Activated CD4-positive, alpha-beta T cell treated with anti-CD3 and anti-CD28 coated beads, Interleukin-2, amount 50 U/mL, for 24 hours (primary cell): ENCODE measurements at regions not wholly inside any gene's neighbourhood (a gene's known extent, or its start where the extent isn't known, plus 50 kb on each side); places are given as distances from the start of the nearest gene placed in this dataset.

Experiments
- DNase-seq, 2 donors: peaks; one replicate each; pipeline ENCODE4 v3.0.0-alpha.2; 2020; ENCODE audit warnings: low read depth in 1 of 2, low spot score in 1 of 2

DNA sequence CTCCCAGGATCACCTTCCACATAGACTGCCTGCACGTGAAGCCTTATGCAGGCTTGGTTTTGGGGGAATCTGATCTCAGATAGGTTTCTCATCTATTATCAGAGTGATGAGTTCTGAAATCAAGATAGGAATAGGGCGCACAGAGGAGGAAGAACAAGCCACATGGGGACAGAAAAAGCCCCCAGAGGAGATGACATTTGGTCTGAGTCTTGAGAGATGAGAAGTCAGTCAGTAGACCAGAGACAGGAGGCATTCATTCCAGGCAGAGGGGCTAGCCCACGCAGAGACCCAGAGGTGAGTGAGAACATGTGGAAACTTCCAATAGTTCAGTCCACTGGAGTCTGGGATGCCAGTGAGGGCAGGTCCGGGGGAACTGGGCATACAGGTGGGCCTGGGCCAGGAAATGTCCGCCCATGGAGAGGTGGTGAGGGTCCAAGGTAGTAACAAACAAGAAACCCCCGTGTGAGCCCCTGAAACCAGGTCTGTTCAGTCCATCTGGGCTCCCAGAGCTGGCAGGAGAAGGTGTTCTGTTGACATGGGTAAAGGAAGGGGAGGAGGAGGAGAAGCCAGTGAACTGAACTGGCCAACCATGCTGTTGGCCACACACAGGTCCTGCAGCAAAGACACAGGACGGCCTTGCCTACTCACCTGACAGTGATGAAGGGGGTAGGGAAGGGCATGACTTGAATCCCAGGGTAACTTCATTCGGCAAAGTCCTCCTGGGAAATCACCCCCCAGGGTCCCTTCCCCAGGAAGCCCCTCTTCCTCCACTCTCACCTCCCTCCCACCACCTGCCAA is 69.3 kb upstream of the SMNDC1 start:
- DNase-seq, result no peak

DNA sequence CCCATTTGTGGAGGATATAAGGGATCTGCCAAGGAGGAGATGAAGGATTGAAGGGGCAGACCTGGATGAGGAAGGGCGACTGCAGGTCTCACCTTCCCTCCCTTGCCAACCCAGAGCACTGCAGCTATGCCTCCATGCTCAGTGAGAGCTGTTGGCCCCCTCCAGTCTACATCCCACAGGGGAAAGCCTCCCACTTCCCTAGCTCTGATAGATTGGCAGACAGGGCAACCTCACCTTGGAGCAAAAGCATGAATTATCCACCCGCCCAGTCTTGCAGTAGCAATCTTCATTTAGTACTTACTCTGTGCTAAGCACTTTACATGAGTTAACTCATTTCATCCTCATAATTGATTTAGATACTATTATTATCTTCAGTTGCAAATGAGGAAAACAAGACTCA is 70.4 kb upstream of the SMNDC1 start:
- no peak for DNase-seq

DNA sequence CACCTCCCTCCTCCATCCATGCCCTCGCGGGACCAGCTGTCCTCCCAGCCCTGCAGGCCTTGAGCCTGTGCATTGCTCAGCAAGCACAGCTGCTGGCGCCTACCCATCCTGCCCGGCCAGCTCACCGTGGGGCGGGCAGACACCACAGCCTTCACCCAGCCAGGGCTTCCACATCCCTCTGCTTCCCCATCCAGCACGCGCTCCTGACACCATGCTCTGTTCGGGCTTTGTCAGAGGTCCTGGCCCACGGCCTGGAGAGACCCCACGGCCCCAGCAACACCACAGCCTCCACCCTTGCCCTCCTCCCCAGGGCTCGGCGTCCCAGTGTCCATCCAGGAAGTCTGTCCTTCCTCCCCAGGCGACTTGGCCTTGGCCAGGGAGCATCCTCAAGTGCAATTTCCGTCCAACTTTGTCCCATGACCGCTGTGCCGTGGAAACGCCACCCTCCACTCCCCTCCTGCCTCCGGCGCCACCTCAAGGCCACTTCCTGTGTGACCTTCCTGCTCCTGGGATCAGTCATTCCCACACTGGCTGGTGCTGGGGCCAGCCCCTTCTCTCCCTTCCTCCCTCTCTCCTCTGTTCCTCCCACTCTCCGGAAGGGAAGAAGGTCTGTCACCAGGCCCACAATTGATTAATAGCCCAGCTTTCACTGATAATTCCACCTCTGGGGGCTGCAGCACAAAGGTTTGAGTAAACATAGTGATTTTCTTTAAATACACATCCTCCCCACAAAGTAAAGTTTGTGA is 71.5 kb upstream of the SMNDC1 start:
- DNase-seq, result no peak

DNA sequence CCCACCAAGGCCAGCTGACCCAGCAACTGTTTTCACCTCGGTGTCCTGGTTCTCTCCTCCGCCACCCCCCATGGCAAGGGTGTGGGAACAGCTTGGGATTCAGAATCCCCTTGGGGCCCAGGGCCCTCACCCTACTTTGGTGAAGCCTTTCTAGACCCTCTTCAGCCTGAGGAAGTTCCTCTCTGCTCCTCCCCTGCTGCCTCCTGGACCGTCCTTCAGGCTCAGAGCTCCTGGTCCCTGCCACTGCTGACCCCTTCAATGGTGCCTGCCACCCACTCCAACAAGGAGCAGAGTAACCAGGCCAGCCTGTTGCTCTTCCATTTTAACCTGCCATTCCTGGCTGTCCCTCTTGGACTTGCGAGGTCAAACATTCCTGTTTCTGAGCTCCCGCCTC is 72.0 kb upstream of the SMNDC1 start:
- no peak for DNase-seq

DNA sequence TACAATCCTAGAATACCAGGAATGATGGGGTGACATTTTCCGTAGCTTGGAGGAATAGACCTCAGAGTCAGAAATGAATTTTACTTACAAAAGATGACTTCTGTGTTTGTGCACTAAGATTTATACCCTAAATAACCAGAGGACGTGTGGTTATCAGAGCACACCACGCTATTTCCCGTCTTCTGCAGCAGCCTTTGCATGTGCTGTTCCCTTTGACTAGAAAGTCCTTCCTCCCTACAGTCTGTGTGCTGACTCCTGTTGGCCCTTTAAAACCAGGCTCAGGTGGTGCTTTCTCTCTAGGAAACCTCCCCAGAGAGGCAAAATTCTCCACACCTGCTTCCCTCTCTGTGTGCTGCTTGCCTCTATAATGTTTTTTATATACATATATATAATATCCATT is 73.3 kb upstream of the SMNDC1 start:
- no peak for DNase-seq

DNA sequence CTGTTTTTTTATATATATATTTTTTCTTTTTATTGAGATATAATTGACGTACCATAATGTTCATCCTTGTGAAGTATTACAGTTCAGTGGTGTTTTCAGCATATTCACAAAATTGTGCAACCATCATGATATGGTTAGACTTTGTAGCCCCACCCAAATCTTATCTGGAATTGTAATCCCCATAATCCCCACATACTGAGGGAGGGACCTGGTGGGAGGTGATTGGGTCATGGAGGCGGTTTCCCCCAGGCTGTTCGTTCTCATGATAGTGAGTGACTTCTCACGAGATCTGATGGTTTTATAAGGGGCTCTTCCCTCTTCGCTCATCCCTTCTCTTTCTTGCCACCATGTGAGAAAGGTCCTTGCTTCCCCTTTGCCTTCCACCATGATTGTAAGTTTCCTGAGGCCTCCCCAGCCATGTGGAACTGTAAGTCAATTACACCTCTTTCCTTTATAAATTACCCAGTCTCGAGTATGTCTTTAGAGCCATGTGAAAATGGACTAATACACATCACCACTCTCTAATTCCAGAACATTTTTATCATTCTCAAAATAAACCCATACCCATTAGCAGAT is 73.9 kb upstream of the SMNDC1 start:
- DNase-seq, result no peak

DNA sequence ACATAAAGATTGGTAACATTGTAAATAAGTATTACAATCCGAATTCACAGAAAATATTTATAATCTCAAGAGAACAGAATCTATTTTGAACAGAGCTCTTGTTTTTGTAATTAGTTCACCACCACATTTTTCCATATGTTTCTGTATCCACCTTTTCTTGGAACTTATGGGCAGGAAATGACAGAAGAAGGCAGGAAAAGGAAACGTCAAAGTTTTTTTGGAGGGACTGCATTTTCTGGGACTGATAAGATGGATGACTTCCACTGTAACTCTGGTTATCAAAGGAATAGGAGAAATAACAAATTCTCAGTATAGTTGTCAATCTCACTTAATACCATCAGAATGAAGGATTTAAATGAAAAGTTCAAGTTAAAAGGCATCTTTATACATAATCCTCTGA is 75.1 kb upstream of the SMNDC1 start:
- DNase-seq, result no peak

DNA sequence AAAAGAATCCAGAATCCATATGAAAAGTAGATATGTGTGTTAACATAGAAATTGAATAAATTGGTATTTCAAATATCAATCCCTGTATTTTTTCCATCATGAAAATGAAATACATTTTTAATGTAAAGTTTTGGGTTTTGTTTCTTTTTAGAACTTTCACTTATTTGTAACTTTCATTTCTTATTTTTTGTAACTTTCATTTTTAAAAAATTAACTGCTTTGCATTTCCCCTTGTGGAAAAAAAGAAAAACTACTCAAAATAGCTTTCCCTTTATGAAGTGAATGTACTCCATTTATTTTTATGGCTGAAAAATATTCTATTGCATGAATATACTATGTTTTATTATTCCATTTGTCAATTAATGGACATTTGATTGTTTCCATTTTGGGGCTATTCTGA is 75.6 kb upstream of the SMNDC1 start:
- DNase-seq, result no peak

DNA sequence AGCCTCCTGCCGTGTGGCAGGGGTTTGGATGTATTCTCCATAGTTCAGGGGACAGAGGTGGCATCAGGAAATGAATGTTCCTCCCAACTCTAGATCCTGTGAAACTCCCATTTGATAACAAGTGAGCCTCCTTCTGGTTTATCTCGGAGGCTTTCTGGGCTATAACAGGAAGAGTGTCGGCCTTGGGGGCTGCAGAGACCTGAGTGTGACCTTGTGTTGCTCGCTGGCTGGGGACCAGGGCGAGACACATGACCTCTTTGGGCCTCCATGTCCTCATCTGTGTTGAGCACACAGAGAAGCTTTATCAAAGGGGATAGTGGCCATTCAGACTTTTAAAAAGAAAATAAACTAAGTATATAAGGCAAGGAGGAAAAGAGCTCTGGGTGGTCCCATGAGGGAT is 78.0 kb upstream of the SMNDC1 start:
- DNase-seq, result no peak

DNA sequence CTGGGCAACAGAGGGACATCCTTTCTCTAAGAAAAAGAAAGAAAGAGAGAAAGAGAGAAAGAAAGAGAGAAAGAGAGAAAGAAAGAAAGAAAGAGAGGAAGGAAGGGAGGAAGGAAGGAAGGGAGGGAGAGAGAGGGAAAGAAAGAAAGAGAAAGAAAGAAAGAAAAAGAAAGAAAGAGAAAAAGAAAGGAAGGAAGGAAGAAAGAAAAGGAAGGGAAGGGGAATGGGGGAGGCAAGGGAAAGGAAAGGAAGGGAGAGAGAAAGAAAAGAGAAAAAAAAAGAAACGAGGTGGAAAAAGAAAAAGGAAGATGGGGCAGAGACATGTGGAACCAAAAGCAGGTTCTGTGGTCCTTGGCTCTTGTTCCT is 82.9 kb upstream of the SMNDC1 start:
- no peak for DNase-seq

DNA sequence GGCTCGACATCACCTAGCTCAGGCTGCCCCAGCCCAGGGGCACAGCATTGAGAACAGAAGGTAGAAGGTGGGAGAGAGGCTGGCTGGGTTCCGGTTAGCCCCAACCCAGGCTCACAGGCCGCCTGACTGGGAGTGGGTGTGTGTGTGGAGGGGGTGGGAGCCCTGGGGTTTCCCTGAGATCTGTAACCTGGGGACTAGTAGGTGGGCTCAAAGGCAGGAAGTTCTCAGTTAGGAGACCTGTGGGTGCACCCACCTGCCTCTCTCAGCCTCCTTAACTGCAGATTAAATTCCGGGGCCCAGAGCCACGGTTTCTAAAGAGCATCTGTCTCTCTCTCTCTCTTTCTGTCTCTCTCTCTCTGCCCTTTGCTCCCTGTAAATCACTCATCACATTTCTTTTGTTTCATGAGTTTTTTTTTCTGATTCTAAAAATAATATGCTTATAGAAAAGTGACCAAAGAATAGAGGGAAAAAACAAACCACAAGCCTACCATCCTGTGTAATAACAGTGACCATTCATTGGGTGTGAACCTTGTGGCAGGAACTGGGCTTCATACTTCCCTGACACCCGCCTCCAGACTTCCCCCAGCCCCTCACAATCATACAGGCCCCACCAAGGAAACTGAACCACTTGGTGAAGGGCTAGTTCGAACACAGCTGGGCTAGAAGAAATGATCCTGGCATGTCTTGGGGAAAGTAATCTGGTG is 83.4 kb upstream of the SMNDC1 start:
- DNase-seq, result no peak

DNA sequence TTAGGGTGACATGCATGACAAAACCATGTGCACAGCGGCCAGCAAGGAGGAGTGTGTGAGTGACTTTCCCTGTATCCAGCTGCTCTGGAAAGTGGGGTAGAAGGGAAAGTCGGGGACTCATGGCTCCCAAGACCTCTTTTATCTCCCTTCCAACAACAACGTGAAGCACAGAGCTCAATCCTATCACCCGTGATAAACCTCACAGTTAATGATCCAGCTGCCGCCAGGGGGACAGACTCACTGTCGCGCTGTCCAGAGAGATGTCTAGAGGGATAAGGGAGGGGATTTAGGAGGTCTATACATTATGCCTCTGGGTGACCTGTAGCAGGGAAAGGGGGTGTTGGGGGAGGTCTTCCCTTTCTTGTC is 84.0 kb upstream of the SMNDC1 start:
- no peak for DNase-seq

DNA sequence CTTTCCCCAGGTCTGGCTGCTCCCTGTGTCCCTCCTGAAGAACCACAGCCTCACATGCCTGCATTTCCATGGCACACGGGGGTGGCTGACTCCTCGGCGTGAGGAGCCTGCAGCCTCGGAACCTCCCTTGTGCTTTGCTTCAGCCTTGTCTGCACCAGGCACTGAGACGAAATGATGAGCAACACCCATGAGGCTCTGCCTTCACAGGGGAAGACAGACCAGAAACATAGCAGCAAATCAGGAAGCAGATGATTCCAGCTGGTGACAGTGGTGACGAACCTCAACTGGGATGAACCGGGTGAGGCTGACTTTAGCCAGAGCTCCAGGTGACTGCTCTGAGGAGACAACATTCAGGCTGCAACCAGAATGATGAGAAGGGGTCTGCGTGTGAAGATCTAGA is 84.5 kb upstream of the SMNDC1 start:
- DNase-seq, result no peak

DNA sequence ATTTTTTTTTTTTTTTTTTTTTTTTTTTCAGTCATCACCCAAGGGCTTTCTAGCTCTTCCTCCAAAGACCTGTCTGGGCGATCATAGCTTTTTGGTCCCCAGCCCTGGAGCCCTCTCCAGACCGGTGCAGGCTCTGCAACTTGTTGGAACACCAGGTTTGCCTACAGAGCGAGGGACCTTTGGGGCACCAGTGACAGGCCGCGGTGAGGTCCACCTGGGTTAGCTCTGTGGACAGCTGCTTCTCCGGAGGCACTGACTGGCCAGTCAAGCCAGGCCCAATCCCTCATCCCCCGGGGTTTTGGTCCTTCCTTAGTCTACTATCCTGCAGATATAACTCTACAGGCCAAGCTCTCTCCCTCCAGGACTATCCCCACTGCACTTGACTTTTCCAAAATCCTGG is 86.8 kb upstream of the SMNDC1 start:
- DNase-seq, result no peak

DNA sequence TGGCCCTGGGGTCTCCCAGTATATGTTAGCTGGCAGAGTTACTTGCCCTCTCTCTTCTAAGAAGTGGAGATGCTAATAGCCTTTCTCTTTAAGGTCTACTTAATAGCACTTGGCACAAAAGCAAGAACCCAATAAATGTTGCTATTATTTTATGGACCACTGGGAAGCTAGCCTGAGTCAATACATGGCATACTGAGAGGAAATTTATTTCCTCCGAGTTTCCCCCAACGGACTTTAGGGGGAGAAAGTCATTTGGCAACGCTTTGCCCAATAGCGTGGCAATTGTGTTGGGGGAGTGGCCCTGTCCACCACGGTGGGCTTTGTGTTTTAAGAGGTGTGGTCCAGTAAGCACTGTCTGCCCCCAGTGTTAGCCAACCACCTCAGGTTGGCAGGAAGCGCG is 87.4 kb upstream of the SMNDC1 start:
- DNase-seq, result no peak

DNA sequence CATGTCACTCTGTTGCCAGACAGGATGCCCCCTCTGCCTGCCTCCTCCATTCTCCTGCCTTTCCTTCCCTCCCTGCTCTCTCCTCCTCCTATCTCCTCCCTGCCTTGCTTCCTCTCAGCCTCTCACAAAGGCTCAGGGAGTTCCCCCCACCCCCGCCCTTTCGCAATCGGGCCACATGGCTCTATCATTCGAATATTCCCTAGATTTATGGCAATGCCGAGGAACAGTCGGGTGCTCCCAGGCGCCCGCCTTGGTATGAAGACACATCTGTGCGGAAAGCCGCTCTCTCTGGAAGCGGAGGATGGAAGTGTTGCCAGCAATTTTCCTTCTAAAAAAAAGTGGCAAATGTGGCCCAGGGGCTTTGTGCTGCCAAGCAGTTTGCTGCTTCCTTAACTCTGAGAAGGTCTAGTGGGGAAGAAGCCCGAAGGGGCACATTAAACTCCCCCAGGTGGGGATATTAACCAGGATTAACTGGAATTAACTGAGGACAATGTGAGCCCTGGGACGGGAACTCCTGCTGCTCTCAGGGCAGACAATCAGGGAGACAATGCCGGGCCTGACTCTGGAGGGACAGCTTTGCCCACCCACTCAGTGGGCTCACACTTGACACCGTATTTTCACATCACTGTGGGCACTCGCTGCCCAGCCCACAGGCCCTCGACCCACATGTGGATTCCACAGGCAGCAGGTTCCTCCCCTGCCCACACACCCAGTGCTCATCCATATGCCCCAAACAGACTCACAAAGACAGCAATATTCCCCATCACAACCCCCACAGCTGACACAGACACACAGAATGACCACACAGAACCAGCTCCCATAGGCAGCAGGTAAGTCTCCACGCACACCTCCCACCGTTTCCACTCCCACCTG is 88.4 kb upstream of the SMNDC1 start:
- DNase-seq, result no peak

DNA sequence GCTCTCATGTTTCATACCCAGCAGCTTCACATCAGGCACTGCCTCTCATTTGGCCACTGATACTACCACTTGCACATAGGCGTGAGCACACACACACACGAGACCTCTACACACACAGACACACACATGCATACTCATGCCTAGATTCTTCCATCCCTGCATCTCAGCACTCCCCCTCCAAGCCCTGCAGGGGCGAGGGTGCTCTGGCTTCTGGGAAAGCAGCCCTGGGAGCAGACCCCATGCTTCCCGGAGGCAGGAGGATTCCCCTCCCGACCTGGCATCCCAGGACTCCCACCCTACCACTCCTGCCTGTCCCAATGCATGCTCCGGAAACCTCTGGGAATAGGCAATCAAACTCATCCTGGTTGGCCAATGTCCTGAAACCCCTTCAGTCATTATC is 89.1 kb upstream of the SMNDC1 start:
- DNase-seq, result no peak

DNA sequence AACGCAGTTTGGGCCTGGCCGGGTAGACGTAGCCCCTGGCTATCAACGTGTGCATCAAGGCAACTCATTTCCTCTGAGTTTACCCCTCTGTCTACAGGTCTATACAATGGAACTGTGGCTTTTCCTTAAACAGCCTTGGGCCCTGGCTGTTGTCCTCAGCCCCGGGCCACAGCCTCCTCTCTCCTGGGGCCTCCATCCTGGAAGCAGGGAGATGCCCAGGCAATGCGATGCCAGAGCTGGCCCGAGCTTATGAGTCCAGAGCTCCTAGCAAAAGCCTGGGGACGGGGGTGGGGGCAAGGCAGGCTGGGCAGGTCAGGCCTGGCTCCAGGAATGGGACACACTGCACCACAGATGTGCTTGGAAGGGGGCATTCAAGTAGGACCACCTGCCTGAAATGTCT is 89.6 kb upstream of the SMNDC1 start:
- DNase-seq, result no peak

DNA sequence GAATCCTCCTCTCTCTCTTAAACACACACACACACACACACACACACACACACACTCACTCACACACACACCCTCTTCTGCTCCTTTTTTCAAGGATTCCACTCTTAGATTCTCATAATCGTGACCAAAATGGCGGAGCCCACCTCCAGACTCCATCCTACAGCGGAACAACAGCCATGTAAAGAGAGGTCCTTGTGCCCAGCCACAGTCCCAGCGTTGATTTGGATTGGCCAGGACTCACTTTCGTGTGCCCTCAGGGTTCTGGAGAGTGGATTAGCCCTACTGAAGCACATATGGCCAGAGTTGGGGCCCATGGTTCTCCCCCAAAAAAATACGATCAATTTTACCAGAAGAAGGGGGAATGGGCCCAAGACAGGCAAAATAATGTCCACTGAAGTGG is 90.2 kb upstream of the SMNDC1 start:
- no peak for DNase-seq

DNA sequence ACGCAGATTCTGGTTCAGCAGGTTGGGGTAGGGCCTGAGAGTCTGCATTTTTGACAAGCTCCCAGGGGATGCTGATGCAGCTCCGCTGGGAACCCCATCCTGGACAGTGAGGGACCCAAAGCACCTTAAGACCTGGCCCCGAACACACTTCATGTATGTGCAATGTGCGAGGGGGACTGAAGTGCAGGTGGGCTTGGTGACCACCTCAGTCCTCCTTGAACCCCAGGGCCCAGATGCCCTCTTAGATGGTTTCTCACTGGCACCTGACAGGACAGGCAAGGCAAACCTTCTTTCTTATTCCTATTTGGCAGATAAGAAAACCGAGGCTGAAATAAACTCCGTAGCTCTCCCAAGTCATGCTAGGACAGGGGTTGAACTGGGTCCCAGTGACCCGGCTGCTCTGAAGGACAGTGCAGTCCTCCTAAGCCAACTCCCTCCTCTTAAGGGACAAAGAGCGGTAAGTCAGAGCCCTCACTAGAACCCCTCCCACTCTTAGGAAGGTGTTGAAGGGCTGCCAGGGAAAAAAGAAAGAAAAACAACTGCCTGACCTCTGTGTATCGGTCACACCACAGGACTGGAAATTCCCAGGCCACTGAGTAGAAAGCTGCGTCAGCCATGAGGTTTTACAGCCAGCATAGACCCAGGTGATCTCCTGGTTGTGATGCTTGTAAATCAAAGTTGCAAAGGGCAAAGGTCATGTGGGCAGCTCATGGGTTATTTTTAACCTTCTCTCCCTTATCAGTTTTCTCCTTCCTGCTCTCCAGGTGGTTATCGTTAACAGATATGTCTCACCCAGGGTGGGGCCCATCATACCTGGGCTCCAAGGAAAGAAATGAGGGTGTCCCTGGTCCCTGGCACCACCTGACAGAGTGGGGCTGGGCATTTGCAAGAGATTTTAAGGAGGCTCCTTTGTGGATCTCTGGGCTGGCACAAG is 90.9 kb upstream of the SMNDC1 start:
- no peak for DNase-seq
